GM21526 (cell line): ENCODE measurements at regions not wholly inside any gene's neighbourhood (a gene's known extent, or its start where the extent isn't known, plus 50 kb on each side); places are given as distances from the start of the nearest gene placed in this dataset.
"Not testable (repeated sequence)": the region's sequence is repeated elsewhere in the genome, so short reads cannot be mapped to it uniquely, and the experiment has no call there.

Experiments used
- ATAC-seq: cut with Tn5 transposase; IDR thresholded peaks from one replicate; pipeline ENCODE4 v1.9.1; 2021; ENCODE audit warnings: moderate library complexity; ENCODE audit not compliant: unreplicated experiment, low FRiP score

DNA sequence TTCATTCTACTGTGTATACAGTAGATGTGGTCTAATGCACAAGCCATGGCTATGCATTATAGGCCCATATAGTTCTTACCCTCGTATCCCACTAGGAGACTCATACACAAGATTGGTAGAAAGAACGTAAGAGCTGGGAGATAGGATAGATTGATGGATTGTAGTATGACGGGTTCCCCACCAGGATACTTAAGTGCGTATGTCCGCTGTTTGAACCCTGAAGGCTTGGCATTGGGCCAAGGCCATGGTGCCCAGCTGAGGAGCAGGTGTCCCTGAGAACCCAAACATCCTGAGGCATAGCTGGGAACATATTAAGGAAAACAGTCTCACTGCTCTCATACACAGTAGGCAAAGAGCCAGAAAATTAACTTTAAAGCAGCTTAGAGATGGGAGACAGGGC, 617.5 kb upstream of the KLF12 start:
- ATAC-seq = no peak

DNA sequence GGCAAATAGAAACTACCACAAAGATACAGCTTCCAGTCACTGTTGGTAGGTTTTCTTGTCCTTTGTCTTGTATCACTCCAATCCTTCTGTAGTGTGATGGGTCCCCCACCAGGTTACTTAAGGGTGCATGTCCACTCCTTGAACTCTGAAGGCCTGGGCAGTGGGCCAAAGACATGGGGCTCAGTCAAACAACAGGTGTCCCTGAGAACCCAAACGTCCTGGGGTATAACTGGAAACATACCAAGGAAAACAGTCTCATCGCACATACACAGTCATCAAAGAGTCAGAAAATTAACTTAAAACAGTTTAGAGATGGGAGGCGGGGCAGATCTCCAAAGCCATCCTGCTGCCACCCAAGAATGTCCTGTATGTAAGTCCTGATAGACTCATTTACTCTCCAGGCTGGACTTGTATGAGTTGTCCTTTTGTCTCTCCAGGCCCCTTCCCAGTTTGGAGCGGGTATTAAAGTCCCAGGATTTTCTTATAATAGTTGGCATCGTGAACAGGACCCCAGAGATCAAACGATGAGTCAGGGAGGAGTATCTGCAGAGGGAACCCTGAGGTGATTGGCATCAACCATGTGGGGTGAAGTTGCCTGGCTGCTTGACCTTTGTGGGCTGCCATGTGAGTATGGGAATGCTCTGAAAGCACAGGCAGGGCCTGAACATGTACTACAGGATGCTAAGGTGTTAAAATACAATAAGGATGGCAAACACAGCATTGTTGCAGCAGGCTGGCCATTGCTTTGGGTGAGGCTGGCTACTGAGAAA, 613.2 kb upstream of the KLF12 start:
- ATAC-seq = no peak

DNA sequence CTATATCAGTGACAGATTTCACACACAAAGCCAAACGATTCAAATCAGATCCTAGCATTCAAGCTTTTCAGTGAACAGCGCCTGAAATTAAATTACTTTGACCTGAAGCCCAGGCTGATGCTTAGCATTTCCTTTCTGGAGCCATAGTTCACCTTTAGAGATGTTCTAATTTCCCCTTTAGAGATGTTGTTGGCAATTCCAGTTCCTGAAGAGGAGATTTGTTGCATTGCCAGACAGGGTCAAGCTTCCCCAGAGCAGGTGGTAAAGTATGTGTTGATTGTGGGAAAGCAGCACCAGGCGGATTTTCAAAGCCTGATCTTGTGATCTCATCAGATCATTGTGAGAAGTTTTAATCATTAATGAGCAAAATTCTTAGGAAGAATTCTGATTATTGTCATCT, 609.8 kb upstream of the KLF12 start:
- ATAC-seq = no peak

DNA sequence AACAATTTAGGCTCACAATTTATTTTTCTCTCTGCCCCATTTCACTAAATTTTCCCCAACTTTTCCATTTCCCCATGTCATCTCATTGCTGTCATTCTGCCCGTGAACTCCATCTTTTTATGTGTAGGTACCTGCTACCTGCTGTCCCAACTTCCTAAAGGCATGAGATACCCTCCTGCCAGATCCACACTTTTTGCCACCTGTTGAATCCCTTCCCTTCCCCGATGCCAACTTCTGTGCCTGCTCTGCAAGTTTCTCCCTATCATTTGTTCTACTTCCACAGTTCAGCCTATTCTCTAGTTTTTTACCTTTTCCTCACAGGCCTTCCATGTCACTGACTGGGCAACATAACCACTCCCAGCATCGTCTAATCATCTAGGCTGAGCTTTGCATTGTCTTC, 607.5 kb upstream of the KLF12 start:
- ATAC-seq = no peak

DNA sequence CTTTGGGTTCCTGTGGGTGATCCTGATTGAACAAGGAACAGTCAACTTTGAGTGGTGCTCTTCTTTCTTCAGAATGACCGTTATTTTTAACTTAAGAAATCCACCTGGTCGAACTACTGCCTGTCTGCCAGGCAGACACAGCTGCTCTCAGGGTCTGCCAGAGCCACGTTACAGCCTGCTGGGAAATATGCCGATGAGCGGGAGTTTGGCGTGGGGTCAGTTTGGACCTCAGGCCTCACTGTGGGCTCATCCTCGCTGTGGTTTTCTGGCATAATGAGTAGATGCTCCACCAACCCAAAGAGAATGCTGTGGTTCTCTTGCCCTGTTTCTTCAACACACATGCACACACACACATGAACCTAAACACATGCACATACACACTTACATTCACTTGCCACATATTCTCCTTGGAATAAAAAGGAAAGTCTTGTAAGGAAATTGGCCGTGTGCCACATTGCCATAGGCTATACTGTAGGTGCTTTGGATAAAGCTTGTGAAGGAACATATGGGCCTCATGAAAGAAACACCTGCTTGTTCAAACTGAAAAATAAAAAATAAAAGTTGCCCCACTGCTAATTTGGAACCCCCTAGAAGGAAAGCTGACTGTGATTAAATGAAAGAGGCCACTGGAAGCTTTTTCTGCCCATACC, 598.7 kb upstream of the KLF12 start:
- ATAC-seq = no peak

DNA sequence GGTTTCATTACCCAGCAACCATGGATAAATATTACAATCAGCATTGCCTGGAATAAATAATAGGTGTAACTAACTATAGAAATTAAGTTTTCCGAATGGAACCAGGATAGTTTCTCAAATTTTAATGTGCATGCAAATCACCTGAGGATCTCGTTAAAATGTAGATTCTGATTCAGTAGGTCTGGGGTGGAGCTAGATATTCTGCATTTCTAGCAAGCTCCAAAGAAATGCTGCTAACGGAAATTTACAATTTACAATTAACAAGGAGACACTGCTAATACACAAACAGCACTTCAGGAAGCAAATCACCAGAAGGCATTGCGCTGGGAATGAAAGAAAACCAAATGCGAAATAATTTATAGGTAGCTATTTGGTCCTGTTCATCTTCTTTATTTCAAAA, 597.5 kb upstream of the KLF12 start:
- ATAC-seq = no peak

DNA sequence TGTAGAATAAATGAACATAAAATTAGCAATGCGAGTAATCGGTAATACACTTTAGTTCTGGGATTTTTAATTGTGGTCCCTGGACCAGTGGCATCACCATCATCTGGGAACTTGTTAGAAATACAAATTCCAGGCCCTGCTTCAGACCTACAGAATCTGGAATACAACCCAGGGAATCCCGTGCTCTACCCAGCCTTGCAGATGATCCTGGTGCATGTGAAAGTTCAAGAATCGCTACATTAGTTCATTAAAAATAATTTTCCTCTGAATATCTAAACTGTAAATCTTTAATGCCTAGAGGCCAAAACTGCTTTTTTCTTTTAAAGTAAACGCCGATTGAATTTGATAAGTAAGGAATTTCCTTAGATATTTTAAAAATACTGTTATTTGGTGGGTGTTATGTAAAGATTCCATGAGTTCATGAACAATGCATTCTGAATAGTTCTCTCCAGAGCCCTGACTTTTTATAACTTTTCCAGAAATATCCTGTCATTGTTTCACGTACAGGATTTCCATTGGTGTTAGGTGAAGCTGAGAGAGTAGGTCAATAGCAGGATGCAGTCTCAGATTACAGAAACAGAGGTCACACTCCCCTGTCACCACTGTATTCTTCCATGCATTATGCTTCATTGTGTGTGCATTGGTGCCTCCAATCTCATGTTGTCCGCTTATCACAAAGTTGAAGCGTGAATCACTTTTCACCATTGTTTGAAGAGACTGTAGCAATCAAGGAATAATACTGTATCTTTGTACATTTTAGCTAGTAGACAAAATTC, 596.5 kb upstream of the KLF12 start:
- no peak for ATAC-seq

DNA sequence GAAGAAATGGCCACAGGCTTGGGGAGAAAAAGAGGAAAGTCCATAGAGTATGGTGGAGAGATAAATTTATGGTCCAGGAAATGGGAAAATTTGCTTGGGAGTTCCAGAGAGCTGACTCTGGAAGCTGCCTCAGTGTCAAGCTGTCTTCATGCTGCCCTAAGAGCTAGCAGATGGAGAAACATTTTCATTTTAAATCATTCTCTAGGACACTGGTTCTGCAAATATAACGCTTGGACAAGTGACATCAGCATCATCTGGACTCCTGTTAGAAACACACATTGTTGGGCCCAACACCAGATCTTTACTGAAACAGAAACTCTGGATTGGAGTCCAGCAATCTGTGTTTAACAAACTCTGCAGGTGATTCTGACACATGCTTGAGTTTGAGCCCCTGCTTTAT, 592.0 kb upstream of the KLF12 start:
- no peak for ATAC-seq

DNA sequence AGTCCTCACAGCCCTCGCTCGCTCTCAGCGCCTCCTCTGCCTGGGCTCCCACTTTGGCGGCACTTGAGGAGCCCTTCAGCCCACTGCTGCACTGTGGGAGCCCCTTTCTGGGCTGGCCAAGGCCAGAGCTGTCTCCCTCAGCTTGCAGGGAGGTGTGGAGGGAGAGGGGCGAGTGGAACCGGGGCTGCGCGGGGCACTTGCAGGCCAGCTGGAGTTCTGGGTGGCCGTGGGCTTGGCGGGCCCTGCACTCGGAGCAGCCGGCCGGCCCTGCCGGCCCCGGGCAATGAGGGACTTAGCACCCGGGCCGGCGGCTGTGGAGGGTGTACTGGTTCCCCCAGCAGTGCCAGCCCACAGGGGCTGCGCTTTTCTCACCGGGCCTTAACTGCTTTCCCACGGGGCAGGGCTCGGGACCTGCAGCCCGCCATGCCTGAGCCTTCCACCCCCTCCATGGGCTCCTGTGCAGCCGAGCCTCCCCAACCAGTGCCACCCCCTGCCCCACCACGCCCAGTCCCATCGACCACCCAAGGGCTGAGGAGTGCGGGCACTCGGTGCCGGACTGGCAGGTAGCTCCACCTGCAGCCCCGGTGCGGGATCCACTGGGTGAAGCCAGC, 584.1 kb upstream of the KLF12 start:
- ATAC-seq = not testable (repeated sequence)

DNA sequence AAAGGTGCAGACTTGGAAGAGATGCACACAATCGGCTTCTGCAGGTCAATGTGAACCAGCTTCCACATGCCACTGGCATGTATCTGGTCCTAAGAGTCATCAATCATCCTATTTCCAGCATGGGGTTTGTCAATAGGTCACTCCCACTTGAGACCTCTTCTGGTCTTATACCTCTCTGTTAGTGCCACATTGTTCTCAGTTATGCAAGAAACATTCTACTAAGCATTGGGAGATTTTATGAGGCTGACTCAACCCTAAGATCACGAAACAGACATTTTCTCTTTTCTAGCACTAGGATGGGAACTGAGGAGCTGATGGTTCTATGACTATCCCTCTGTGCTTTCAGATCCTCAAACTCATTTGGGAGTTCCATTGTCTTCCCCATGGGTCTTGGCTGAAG, 581.5 kb upstream of the KLF12 start:
- no peak for ATAC-seq

DNA sequence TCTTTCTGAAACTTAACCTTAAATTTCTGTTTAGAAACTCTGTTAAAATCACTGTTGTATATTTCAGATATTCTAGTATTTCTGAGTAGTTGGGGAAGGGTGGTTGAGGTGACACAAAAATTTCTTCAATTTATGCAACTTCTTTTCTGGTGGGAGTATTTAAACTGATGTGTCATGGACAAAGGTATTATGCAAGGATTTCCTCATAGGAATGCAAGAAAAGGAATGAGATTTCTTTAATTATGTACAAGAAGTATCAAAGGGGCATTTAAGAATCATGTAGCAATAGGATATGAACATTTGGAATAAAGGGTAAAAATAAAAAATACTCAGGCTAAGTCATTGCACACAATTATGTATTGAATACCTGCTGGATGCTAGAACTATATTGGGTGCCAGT, 575.8 kb upstream of the KLF12 start:
- no peak for ATAC-seq

DNA sequence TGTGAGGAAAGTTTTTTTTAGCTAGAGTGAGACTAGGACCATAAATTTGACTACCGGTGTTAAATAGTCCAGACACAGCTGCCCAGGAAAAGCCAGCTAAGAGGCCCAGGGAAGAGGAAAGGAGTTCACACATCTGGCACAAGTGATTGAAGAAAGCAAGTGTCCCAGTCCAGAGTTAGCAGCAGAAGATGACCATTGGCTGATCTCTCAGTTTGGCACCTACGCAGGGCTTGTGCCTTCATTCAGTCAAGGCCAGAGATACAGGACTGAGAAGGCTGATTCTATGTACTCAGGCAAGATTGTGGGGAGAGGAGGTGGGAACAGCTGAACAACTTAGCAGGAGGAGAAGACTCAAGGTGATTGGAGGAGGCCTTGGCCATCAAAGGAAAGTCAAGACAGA, 575.0 kb upstream of the KLF12 start:
- ATAC-seq = no peak

DNA sequence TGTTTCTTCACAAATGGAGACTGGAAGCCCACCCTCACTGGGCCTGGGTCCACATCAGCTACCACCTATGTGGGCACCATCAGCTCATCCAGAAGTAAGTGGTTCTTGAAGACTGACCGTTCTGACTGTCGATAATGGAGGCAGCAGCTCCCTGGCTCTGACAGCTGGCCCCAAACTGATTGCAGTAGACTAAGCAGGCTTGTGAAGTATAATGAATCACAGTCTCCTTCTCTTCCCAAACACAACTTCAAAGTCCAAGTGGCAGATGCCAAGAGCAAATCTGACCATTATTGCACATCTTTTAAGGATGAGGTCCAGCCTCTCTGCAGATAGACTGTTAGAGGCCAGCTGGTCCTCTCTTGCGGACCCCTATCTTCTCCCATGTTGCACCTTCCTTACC, 574.4 kb upstream of the KLF12 start:
- no peak for ATAC-seq

DNA sequence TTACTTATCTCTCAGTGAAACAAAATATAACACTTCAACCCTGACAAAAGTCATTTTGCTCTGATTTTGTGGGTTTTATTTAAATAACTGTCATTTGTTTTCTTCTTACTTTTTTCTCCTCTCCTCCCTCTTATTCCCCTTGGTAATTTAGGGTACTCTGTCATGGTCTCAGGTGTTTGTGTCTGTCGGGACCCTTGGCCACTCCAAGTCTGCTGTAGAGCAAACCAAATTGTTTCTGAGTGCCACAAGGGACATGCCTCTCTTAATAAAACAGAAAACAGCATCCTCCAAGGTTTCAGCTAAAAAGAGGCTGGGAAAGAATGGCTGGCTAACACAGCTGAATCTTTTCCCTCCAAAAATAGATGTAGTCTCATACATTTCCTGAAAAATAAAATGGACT, 573.1 kb upstream of the KLF12 start:
- ATAC-seq = no peak

DNA sequence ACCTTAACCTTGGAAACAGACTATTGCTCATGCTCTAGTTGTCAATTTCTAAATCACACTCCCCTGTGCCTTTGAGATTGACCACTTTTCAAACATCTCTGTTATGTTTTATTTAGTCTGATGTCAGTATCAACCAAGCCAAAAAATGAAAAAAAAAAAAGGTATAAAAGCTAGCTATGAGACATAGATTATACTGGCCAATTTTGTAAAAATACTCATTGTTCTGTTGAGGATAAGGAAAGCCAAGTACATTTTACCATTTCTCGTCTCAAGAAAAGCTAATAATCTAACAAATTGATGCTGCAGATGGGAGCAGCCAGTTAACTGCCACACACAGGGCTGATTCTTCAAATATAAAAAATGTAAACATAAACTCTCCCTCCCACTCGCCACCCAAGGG, 572.6 kb upstream of the KLF12 start:
- ATAC-seq = no peak

DNA sequence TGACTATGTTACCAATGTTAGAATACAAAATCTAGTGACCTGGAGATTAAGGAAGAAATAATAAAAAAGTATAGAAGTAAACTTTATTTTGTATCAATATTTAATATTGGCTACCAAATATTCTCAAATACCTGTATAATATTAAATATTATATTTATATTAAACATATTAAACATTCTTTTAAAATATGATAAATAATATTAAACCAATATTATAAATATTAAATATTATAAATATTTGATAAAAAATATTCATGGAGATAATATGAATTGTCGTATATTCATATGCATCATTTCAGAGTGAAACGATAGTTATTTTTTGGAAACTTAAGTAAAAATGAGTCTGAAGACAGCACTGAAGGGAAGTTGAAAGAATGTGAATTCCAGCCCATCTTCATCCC, 571.2 kb upstream of the KLF12 start:
- no peak for ATAC-seq

DNA sequence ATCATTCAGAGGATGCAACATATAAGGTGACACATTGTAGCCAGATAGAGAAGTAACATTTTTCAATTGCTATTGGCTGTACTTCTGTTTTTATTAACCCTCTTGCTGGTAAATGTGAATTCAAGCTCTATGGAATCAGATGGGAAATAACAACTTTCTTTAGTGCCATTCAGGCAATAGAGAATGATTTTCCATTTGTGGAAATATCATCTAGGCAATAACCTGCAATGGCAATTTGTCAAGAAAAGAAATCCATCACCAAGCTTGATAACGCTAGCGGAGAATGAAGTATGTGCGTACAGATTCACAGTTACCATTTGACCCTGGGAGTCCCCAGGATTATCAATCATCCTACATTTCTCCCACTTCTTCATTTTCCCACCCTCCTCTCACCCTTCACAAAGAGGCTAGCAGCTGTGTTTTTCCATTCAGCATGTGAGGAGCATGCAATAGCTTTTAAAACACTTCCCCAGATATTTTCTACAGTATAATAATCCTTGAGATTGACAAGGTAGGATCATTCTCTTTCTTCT, 569.7 kb upstream of the KLF12 start:
- ATAC-seq = no peak

DNA sequence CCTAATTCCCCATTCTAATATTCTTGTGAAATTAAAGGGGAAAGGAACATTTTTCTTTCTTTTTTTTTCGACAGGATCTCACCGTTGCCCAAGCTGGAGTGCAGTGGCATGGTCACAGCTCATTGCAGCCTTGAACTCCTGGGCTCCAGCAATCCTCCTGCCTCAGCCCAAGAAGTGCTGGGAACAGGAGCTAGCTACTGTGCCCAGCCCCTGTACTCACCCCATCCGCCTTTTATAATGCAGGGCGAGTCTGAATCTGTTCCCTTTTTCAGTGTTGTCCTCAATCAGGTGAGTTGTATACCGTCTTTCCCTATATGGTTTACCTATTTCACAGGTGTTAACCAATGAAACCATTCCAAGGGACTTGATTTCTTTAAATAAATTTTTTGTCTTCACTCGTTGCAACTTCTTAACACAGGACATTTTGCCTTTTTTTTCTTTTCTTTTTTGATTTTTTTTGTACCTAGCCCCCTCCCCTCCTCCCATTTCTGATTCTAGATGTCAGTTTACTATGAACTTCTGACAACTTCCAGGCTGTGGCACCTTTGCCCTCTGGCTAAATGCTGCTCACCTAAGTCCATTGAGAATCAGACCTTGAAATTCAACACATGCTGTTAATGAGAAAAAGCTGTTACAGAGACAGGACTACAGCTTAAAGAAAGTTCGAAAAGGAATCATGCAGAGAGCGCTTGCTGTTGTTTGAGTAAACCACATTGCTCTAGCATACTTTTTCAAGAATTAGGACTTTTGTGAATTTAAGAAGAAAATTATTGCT, 562.1 kb upstream of the KLF12 start:
- ATAC-seq = no peak

DNA sequence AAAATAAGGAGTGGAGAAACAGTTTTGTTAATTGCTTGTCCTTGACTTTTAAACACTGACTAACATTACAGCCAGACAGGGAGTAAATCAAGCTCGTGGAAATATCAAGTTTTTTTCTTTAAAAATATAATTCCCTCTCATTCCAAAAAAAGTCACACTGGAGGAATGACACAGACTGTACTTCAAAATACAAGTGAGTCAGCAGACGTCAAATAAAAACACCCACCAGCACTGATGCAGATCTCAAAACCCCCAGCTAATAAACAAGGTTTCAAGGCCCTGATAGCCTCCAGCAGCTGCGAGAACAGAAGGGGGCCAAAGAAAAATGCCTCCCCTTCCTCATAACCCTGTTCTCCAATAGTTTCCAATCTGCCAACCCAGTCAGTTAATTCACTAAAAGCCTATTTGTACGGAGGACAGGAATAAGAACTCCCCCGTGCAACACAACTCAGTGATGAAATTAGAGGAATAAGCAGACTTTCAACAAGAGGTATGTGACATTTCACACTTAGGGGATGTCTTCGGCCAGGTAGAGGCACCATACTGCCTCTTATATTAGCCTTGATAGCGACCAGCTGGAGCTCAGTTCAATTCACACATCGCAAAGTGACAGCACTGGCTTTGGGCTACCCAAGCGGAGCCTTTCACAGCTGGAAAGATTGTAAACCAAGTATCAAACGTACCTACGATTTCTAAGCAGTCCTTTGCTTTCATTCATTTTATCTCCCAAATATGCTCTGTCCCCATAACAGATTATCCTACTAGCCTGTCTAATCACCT, 561.0 kb upstream of the KLF12 start:
- ATAC-seq = no peak
